ENCODE measurements at regions not wholly inside any gene's neighbourhood (a gene's known extent, or its start where the extent isn't known, plus 50 kb on each side); places are given as distances from the start of the nearest gene placed in this dataset.
"Not testable (repeated sequence)": the region's sequence is repeated elsewhere in the genome, so short reads cannot be mapped to it uniquely, and the experiment has no call there.

DNA sequence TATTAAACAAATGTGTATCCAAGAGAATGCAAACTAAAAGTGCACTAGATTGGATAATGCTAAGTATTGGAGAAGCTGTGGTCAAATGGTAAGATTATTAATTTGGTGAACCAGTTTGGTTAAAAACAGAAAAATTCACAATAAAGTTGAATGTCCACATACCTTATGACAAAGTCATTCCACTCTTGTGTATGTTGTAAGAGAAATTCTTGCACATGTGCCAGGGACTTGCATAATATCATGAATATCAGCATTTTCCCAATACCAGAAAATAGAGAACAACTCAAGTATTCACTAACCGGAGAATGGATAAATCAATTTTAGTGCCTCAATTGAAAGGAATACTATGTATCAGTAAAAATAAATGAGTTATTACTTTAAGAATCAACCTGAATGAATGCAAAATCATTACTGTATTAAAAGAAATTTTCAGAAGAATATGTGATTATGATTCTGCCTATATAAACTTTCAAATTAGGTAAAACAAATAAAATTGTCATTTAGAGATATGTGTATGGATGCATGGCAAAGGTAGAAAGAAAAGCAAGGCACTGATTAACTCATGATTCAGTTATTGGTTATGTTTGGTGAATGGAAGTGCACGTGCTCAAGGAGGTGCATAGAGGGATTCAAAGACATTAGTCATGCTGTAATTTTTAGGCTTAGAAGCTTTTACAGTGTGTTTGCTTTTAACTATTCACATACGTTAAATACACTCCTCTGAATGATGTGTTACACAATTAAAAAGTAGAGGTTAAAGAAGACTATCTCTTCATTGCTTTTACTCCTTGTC, 217.4 kb upstream of the KCNK2 start:
- no peak for DNase-seq

DNA sequence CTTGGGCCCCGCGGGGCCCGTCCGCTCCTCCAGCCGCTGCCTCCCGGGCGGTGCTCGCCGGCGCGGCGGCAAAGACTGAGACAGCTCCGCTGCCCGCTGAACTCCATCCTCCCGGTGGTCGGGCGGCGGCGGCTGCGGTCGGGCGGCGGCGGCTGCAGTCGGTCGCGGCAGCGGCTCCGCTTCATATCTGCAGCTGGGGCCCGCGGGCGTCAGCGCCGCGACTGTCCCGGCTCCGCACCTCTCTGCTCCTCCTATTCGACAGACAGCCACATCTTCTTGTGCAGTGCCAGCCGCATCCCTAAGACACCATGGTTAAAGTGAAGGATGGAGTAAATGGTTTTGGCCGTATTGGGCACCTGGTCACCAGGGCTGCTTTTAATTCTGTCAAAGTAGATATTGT, 212.1 kb upstream of the KCNK2 start:
- not testable (repeated sequence) for DNase-seq

DNA sequence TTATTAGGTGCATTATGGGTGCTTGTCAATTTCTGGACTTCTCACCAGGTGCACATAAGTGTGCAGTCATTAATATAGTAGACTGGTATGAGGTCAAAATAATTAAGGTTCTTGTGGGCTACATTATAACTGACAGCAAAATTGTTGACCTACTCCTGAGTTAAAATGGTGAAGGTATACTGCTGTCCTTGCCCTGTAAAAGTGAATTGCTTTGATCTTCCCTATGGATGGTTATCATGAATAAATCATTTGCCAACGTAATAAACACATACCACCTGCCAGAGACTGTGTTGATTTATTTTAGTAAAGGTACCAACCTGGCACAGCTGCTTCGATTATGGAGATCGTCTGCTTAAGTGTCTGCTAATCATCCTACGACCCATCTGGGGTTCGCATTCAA, 201.6 kb upstream of the KCNK2 start:
- no peak for DNase-seq

DNA sequence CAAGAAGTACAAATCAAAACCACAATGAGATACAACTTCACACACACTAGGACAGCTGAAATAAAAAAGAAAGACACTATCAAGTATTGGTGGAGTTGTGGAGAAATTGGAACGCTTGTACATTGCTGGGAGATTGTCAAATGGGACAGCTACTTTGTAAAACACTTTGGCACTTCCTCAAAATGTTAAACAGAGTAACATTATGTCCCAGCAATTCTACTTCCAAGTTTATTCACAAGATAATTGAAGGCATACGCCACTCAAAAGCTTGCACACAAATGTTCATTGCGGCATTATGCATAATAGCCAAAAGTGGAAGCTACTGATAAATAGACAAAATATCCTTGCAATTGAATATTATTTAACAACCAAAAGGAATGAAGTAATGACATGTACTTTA, 199.9 kb upstream of the KCNK2 start:
- no peak for DNase-seq

DNA sequence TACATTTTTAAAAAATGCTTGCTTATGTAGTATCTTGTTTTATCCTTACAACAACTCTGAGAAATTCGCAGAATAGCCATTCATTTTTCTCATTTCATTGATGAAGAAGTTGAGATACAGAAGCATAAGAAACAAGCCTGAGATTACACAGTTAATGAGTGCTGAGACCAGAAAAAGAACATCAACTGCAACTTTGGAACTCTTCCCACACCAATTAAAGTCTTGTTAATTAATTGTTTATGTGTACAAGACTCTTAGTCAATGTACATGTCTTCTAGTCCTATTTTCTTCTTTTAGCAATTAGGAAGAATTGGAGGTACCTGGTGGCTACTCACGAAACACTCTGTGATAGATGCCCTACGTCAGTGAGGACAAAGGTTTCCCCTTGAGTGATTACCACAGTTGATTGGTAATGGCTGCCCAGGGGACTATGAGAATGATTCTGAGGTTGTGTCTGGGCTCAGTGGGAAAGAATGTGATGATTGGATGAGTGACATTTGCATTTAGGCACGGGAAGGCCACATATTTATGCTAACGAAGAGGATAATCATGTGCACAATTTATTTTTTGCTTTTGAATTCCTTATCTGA, 187.4 kb upstream of the KCNK2 start:
- DNase-seq, result no peak

DNA sequence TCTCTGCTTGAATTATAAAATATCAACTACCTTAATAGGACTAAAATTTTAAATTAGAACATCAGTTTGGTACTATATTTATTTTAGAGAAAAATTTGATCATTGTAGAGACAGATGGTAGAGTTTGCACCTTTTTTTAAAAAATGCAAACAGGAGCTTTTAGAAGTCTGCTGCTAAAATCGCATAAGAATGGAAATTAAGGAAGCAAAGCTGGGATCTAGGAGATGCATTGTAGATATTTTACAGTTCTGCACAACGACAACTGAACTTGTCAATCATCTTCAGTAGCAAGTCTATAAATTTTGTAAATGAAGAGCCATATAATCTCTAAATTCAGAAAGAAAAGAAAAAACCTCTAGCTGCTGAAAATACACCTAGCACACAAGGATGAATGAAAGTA, 185.6 kb upstream of the KCNK2 start:
- DNase-seq, result no peak

DNA sequence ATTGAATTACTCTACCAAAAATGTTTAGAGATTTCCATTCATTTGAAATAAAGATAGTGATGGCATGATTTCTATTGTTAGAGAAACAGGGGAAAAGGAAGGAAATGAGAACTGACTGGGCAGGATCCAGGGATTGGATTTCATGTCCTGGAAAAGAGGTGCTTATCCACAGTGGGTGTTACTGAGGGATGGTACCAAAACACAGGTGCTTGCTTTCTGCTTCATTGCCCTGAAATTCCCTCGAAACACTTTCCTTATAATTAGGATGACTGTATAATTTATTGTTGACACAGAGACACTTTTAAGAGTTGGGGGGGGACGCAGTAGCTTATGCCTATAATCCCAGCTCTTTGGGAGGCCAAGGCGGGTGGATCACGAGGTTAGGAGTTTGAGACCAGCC, 185.0 kb upstream of the KCNK2 start:
- no peak for DNase-seq

DNA sequence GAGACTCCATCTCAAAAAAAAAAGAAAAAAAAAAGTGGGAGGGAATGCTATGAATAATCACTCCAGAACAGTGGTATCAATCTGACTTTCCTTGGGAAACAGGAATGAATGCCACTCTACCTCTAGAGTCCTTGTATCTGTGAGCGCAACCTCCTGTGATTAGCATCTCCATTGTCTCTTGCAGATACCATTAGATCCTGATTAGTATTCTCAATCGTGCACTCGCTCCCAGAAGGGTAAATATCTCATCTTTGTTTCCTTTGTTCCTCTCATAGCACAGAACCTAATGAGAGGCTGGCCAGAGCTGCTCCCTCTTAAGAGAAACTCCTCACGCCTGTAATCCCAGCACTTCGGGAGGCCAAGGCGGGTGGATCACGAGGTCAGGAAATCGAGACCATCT, 184.4 kb upstream of the KCNK2 start:
- DNase-seq, result no peak

DNA sequence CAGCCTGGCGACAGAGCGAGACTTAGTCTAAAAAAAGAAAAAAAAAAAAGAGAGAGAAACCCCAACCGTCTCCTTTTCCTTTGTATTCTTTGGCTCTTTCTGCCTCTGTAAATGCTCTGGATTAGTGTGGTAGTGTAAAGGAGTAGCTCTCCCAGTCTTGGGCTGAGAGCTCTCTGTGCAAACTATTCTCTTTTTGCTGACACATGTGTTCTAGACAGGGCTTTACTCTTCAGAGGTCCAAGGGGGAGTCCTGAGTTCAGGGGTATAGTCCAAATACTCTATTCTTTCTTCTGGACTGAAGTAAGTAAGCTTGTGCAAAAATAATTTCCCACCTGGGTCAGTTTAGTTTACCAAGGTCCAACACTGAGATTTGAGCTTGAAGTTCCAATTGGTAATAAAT, 183.8 kb upstream of the KCNK2 start:
- DNase-seq, result no peak

DNA sequence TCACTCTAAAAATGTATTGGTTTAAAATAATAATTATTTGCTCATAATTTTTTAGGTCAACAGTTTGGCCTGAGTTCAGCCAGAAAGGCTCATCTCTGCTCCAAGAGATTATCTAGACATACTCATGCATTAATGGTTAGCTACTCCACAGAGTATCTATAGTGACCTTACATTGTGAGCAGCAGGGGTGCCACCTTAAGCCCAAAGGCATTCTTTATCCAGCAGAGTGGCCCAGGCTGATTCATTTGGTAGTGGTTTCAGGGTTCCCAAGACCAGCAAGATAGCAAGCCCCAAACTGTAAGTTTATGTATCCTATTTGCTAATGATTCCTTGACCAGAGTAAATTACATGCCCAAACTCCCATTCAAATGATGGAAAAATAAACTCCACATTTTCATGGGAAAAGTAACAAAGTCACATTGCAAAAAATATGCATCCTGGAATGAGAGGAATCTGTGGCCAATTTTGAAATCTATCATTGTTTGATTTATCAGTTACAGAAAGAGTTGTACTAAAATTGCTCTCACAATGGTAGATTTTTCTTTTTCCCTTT, 182.6 kb upstream of the KCNK2 start:
- no peak for DNase-seq

DNA sequence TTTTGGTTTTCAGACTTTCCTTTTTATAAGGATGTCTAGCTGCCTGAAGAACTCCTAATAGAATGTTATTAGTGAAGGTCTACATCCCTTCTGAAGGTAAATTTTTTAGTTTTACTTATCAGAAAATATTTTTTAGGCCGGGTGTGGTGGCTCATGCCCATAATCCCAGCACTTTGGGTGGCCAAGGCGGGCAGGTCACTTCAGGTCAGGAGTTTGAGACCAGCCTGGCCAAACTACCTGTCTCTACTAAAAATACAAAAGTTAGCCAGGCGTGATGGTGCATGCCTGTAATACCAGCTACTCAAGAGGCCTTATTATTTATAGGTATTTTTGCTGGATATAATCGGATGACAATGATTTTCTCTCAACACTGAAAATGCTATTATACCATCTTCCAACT, 181.9 kb upstream of the KCNK2 start:
- DNase-seq, result no peak

DNA sequence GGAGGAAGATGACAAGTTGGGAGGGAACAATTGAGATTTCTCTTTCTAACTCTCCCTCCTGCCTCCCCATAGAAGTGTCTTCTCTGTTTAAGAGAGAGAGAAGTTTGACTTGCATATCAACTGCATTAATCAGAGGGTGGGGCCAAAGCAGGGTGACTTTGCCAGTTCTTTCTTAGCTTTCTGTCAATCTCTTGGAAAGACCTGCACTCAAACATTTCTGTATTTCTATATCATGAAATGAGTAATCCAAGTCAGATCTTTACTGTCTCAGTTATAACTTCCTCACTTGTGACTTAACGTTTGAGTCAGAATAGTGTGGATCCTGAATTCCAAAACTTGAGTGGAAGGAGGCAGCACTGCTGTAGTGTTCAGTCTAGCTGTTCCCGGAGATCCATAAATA, 180.8 kb upstream of the KCNK2 start:
- no peak for DNase-seq

DNA sequence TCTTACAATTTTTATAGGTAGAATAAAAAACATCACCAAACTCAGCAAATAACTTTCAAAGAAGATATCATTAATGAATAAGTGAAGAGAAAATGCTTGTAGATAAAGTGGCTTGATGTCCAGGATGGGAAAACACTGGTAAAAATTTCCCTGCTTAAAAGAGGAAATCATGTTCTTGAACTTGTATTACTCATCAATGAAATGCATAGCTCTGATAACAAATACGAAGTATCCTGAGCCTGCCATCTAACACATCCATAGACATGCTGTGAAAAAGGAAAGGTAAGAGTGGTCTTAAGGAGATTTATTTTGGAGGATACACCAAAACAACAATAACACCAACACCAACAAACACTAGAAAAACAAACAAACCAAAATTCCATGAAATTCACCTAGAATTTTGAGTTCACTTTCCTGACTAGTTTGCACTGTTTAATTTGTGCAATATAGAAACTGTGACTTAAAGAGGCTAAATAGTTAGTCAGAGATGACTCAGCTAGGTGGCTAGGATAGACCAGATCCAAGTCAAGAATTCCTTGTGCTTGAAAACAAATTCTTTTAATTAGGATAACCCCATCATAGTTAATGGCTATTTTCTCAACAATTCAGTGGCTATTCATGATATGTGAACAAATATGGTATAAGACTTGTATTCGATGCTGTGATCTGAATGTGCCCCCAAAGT, 179.8 kb upstream of the KCNK2 start:
- DNase-seq, result no peak

DNA sequence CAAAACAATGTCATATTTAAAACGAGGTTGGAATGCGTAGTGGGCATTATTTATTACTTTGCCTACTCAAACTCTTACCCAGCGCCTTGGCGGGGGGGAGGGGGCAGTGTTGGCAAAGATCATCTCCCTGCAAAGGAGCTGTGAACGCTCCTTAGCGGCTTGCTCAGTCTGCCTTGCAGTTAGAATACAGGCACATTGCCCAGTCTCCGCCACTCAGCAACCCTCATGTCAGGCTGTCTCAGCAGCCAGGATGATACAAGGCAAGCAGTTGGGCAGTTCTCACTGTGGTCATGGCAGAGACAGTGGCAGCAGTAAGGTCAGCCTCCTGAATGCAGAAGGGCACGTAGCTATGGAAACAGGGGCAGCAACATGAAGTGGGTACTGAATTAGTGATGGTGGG, 170.4 kb upstream of the KCNK2 start:
- DNase-seq, result no peak

DNA sequence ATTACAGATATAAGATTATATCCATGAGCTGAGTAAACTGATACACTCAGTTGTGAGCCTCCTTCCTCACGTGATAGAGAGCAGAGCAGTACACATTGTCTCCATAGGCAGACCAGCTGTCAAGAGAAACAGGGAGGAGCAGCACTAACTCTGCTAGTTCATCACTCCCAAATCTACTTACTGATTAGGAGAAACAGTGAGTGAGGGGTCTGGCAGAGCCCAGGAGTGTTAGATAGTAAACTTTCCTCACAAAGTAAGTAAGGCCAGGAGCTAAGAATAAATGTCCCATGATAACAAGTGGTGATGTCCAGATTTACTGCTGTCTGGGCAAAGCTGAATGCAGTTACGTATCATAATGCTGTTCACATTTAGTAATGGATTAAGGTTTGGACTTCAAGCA, 168.6 kb upstream of the KCNK2 start:
- DNase-seq, result no peak

DNA sequence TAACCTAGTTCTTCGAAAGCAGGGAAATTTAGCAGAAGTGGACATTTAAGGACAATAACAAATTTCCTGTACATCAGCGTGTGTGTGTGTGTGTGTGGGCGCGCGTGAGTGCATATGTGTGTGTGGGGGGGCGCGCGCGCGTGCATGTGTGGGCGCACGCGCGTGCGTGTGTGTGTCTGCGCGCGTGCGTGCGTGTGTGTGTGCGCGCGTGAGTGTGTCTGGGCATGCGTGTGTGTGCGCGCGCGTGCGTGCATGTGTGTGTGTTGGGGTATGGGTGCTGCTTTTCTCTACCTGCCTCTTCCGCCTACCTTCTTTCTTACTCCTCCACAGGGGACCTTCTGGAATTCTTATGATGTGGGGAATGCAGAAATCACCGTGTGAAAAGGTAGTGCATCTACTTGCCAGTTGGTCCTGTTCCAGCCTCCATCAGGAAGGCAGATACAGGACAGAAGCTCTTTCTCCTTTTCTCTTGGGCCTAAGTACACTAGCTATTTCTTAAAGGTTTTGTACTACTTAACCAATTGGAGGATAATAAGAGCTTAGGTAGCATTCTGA, 165.4 kb upstream of the KCNK2 start:
- DNase-seq, result no peak

DNA sequence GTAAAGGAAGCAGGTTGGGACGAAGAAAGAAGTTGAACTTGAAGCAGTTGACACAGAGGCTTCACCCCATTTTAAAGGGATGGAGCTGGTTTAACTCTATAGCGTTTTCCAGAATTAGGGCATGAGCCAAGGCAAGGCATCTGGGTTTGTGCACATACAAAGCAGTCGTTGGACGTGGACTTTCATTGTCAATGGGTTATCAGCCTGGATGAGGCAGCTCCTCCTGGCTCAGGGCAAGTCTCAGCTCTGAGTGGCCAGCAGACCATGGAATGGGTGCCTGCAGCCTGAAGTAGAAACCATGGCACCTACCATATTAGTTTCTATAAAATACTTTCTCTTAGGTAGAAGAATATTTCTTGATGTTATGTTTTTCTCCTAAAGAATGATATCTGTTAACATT, 163.8 kb upstream of the KCNK2 start:
- DNase-seq, result no peak

DNA sequence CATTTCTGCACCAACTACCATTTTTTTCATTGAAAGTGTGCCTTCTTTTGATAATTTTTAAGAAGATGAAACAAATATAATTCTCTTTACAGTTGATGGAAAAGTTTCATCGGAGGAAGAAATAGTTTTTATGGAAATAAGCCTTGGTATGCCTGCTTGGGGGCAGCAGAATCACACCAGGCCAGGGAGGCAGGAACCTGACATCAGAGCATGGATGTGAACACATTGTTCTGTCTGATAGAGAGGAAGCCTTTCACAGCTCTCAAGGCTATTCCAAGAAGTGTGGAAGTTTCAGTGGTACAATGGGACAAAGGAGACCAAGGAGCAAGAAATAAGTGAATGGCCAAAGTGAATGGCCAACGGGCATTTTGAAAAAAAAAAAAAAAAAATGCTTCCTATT, 162.2 kb upstream of the KCNK2 start:
- no peak for DNase-seq

DNA sequence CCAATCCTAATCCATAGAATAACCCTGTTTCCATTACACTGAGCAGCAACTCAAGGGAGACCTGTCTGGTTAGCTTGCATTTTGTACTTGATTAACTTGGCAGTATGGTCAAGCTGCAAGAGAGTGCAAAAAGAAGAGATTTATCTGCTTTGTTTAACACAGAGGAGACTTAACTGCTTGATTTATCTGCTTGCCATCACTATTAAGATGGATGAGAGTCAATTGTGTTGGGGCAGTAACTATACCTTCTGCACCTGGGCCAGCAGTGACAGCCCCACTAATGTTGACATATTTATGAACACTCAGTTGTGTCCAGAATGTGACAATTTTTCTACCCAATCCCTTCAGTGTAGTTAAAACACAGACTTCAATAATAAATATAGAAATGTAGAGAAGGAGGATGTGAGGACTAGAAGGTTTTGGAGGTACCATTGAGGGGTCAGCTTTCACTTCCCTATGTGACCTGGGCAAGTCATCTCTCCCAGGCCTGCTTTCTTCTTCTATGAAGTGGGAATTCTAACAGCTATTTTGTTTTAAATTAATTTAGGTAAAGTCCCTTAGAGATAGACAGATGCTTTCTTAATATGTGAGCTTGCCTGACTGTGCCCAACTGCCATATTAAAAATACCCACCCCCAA, 159.1 kb upstream of the KCNK2 start:
- peak; percentile 34 for DNase-seq

DNA sequence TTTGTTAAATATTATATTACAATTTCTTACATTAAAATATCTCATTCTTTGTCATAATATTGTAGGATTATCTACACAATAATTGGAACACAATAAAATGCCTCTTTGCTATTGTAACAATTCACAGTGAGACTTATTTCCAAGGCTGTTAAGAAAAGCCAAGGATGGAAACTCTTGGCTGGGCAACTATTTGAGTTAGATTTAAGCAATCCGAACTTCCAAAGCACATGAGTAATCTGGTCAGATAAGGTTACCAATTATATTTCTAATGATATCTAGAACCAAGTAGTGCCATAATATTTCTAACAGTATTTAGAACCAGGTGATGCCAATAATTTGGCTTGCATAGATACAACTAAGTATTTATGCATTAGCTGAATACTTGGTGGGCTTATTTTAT, 154.7 kb upstream of the KCNK2 start:
- no peak for DNase-seq

DNA sequence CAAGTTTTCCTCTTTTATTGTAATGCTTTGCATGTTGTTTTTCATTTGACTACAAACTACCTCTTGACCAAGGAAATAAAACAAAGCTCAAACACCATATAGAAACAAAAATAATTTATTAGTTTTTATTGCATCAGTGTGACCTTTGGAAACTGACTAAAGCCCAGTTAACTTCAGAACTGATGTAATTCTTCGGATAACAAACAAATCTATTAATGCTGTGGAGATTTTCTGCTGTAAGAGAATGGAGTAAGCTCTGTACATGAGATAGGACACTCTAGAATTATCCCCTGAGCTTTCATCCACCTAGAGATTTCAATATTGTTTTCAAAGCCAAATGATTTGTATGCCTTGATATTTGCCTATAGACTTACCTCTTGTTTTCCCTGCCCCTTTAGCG, 154.0 kb upstream of the KCNK2 start:
- DNase-seq, result no peak

DNA sequence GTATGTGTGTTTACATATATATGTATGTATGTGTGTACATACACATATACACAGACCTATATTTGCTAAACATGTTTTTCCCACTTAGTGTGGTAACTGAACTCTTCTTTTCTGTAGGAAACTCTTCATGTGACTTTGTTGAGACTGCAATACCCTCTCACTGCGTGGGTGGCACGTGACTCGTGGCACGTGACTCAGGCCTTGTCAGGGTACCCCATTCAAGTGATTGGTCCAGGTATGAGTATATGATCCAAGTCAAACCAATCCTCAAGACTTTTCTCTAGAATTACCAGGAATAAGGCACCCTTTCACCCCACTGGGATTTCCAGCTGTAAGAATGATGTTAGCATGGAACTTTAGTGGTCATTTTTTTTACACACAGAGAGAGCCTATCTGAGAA, 149.2 kb upstream of the KCNK2 start:
- no peak for DNase-seq

DNA sequence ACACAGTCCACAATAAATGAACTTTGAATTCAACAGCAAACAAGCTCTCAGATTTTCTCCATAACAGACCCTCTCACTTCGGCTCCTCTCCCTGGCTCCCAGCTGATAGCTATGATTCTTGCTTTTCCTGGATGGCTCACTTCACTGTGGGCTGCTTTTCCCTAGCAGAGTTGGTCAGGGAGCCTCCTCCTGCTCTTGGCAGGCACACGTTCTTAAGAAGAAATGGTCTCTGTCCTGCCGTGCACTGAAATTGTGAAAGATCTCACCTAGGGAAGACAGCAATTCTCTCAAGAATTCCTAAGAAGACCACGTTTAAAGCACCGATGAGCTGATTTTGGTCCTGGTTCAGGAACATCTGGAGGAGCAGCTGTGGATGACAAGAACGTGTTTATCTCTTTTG, 148.5 kb upstream of the KCNK2 start:
- no peak for DNase-seq

Measured in MV-4-11 (cell line).